H1 (cell line): ENCODE measurements at regions not wholly inside any gene's neighbourhood (a gene's known extent, or its start where the extent isn't known, plus 50 kb on each side); places are given as distances from the start of the nearest gene placed in this dataset.

Source experiments
- CTCF ChIA-PET: fragments of 300-600 bp; sonication (Branson Sonifier 250); formaldehyde crosslinking; loops from one replicate; lab custom pipeline; 2021; ENCODE audit not compliant: partially characterized antibody; lab: Charles Lee
- POLR2A ChIA-PET: fragments of 300-600 bp; sonication (Branson Sonifier 250); formaldehyde crosslinking; loops from one replicate; lab custom pipeline; 2021; ENCODE audit warnings: inconsistent platforms; ENCODE audit not compliant: partially characterized antibody; lab: Charles Lee
- DNase-seq, 2 experiments: peaks; one replicate each; pipeline versions ENCODE4 v3.0.0 to v3.0.0-alpha.2; 2010 to 2022; ENCODE audit warnings: low spot score in 2 of 2, low read depth in 1 of 2, mixed read lengths in 1 of 2
- FAIRE-seq: peaks from 2 replicates; lab custom pipeline; 2011; peaks lifted over from hg19 to GRCh38; lab: Jason Lieb, UNC
- H2AFZ ChIP-seq: 2 replicates; pipeline ENCODE4 v1.8.1; 2012; ENCODE audit warnings: low read length, inconsistent platforms
- H2AK5ac ChIP-seq: 2 replicates; pipeline ENCODE4 v1.6.1; 2013; ENCODE audit warnings: low read depth, low read length
- H2BK120ac ChIP-seq: replicated peaks from 2 replicates; pipeline ENCODE3; 2013; ENCODE audit warnings: low read depth, low read length, inconsistent platforms
- H2BK12ac ChIP-seq: 2 replicates; pipeline ENCODE4 v1.6.1; 2013; ENCODE audit warnings: low read depth, low read length
- H2BK15ac ChIP-seq: 2 replicates; pipeline ENCODE4 v1.6.1; 2013; ENCODE audit warnings: low read length
- H2BK20ac ChIP-seq: 2 replicates; pipeline ENCODE4 v1.6.1; 2013; ENCODE audit warnings: low read length
- H2BK5ac ChIP-seq: 2 replicates; pipeline ENCODE4 v1.6.1; 2013; ENCODE audit warnings: low read depth, low read length
- H3K14ac ChIP-seq: 2 replicates; pipeline ENCODE4 v1.6.1; 2013; ENCODE audit warnings: inconsistent platforms; ENCODE audit not compliant: insufficient read length
- H3K18ac ChIP-seq: 2 replicates; pipeline ENCODE4 v1.6.1; 2013; ENCODE audit warnings: low read length; ENCODE audit errors: extremely low read depth
- H3K23ac ChIP-seq: 2 replicates; pipeline ENCODE4 v1.6.1; 2013; ENCODE audit warnings: inconsistent platforms; ENCODE audit not compliant: insufficient read length
- H3K23me2 ChIP-seq: 2 replicates; pipeline ENCODE4 v1.6.1; 2013; ENCODE audit warnings: low read depth, low read length
- H3K27ac ChIP-seq: 2 replicates; pipeline ENCODE4 v1.6.1; 2011; ENCODE audit warnings: low read depth, low read length, inconsistent platforms
- H3K27me3 ChIP-seq, 4 experiments: replicated peaks in 1 of 4; 1 replicate in 1 of 4; 2 replicates in 3 of 4; pipeline versions ENCODE4 v1.6.1 to v1.8.1; 2011 to 2013; ENCODE audit warnings: low read length in 3 of 4, mild to moderate bottlenecking in 3 of 4, inconsistent platforms in 2 of 4, mixed read lengths in 2 of 4, moderate library complexity in 1 of 4; ENCODE audit not compliant: control insufficient read depth in 3 of 4, insufficient read depth in 3 of 4; ENCODE audit errors: extremely low read depth in 1 of 4
- H3K36me3 ChIP-seq, 4 experiments: 2 replicates each; pipeline versions ENCODE4 v1.6.1 to v1.8.1; 2011 to 2013; ENCODE audit warnings: mild to moderate bottlenecking in 4 of 4, low read length in 3 of 4, moderate library complexity in 2 of 4, control low read depth in 1 of 4, inconsistent platforms in 1 of 4; ENCODE audit not compliant: insufficient read depth in 4 of 4, control insufficient read depth in 2 of 4
- H3K4ac ChIP-seq: replicated peaks from 2 replicates; pipeline ENCODE3; 2013; ENCODE audit warnings: low read length, low read depth, mixed read lengths, inconsistent platforms; ENCODE audit not compliant: insufficient read length
- H3K4me1 ChIP-seq, 4 experiments: replicated peaks in 1 of 4; 1 replicate in 1 of 4; 2 replicates in 3 of 4; pipeline versions ENCODE4 v1.6.1 to v1.8.1; 2011 to 2013; ENCODE audit warnings: low read length in 3 of 4, inconsistent platforms in 2 of 4, mixed read lengths in 1 of 4; ENCODE audit not compliant: insufficient read depth in 4 of 4, control insufficient read depth in 3 of 4
- H3K4me2 ChIP-seq, 2 experiments: 2 replicates each; pipeline versions ENCODE4 v1.6.1 to v1.8.1; 2011 to 2013; ENCODE audit warnings: low read depth in 2 of 2, low read length in 2 of 2, control low read depth in 1 of 2, inconsistent platforms in 1 of 2, mild to moderate bottlenecking in 1 of 2; ENCODE audit not compliant: insufficient read depth in 1 of 2
- H3K4me3 ChIP-seq, 4 experiments: fragments of 200-600, 300-600 bp in 1 of 4; sonication (generic), shearing (Covaris generic), sonication (Bioruptor Twin) in 1 of 4; 2 replicates each; pipeline versions ENCODE4 v1.5.1 to v1.8.1; 2011 to 2016; ENCODE audit warnings: low read length in 4 of 4, low read depth in 3 of 4, control low read depth in 2 of 4, inconsistent platforms in 2 of 4, mild to moderate bottlenecking in 2 of 4, mixed read lengths in 1 of 4, moderate library complexity in 1 of 4; ENCODE audit not compliant: insufficient read depth in 2 of 4; ENCODE audit errors: extremely low read depth in 1 of 4
- H3K56ac ChIP-seq: replicated peaks from 2 replicates; pipeline ENCODE3; 2013; ENCODE audit warnings: low read depth, mild to moderate bottlenecking, mixed read lengths, low read length, inconsistent platforms; ENCODE audit not compliant: insufficient read length
- H3K79me1 ChIP-seq: 2 replicates; pipeline ENCODE4 v1.6.1; 2013; ENCODE audit warnings: low read depth, low read length, control low read depth
- H3K79me2 ChIP-seq, 2 experiments: 2 replicates each; pipeline versions ENCODE4 v1.6.1 to v1.8.1; 2012 to 2013; ENCODE audit warnings: low read length in 2 of 2, mild to moderate bottlenecking in 2 of 2, inconsistent platforms in 1 of 2; ENCODE audit not compliant: insufficient read depth in 2 of 2, control insufficient read depth in 1 of 2
- H3K9ac ChIP-seq, 4 experiments: replicated peaks in 1 of 4; 1 replicate in 1 of 4; 2 replicates in 3 of 4; pipeline versions ENCODE4 v1.6.1 to v1.8.1; 2011 to 2013; ENCODE audit warnings: low read depth in 3 of 4, low read length in 3 of 4, control low read depth in 2 of 4, mild to moderate bottlenecking in 2 of 4, moderate library complexity in 2 of 4, inconsistent platforms in 1 of 4; ENCODE audit errors: extremely low read depth in 1 of 4
- H3K9me3 ChIP-seq, 2 experiments: 2 replicates each; pipeline versions ENCODE4 v1.6.1 to v1.8.1; 2012 to 2013; ENCODE audit warnings: mild to moderate bottlenecking in 2 of 2, moderate library complexity in 2 of 2, control low read depth in 1 of 2, inconsistent platforms in 1 of 2, low read depth in 1 of 2, low read length in 1 of 2, mixed read lengths in 1 of 2; ENCODE audit not compliant: insufficient read depth in 2 of 2
- H4K20me1 ChIP-seq, 2 experiments: replicated peaks in 1 of 2; 2 replicates each; pipeline versions ENCODE3 to v1.8.1; 2011 to 2013; ENCODE audit warnings: inconsistent platforms in 2 of 2, low read length in 2 of 2, mild to moderate bottlenecking in 1 of 2; ENCODE audit not compliant: insufficient read depth in 2 of 2, control insufficient read depth in 1 of 2
- H4K5ac ChIP-seq: 2 replicates; pipeline ENCODE4 v1.6.1; 2013; ENCODE audit warnings: low read length, low read depth, mixed read lengths, inconsistent platforms; ENCODE audit not compliant: insufficient read length
- H4K8ac ChIP-seq: 2 replicates; pipeline ENCODE4 v1.8.0; 2013; ENCODE audit warnings: mild to moderate bottlenecking, moderate library complexity, low read length, inconsistent platforms; ENCODE audit not compliant: insufficient read depth; ENCODE audit errors: extremely low read depth
- H4K91ac ChIP-seq: replicated peaks from 2 replicates; pipeline ENCODE3; 2013; ENCODE audit warnings: low read length, mixed read lengths, inconsistent platforms; ENCODE audit not compliant: insufficient read length
- BRCA1 ChIP-seq: IDR thresholded peaks from 2 replicates; pipeline ENCODE4 v1.6.1; 2012; ENCODE audit warnings: low read depth, low read length, improper control_type of control experiment
- CEBPB ChIP-seq: IDR thresholded peaks from 2 replicates; pipeline ENCODE4 v1.6.1; 2012; ENCODE audit warnings: low read depth, low read length
- CHD2 ChIP-seq: IDR thresholded peaks from 2 replicates; pipeline ENCODE4 v1.6.1; 2012; ENCODE audit warnings: low read length, improper control_type of control experiment
- EGR1 ChIP-seq: IDR thresholded peaks from 2 replicates; pipeline ENCODE4 v1.6.1; 2011; ENCODE audit warnings: low read depth, low read length, borderline replicate concordance
- EZH2 ChIP-seq: fragments of 200-600 bp; sonication (generic); IDR thresholded peaks from 2 replicates; pipeline ENCODE4 v1.7.1; 2012; ENCODE audit warnings: low read depth, mild to moderate bottlenecking, moderate library complexity, low read length, inconsistent platforms; ENCODE audit not compliant: severe bottlenecking
- KDM4A ChIP-seq: IDR thresholded peaks from one replicate; pipeline ENCODE4 v1.7.1; 2012; ENCODE audit warnings: low read depth, mild to moderate bottlenecking, moderate library complexity, low read length, inconsistent platforms; ENCODE audit not compliant: severe bottlenecking
- NANOG ChIP-seq: IDR thresholded peaks from 2 replicates; pipeline ENCODE4 v1.6.1; 2011; ENCODE audit warnings: low read length, low read depth, mild to moderate bottlenecking, inconsistent platforms; ENCODE audit not compliant: insufficient read depth, poor library complexity, severe bottlenecking
- SIRT6 ChIP-seq: IDR thresholded peaks from one replicate; pipeline ENCODE4 v1.7.1; 2012; ENCODE audit warnings: low read length, inconsistent platforms
- SRF ChIP-seq: IDR thresholded peaks from 2 replicates; pipeline ENCODE4 v1.6.1; 2011; ENCODE audit warnings: mild to moderate bottlenecking, low read depth, low read length, moderate library complexity
- ZNF274 ChIP-seq: IDR thresholded peaks from 2 replicates; pipeline ENCODE4 v1.7.0; 2012; ENCODE audit warnings: low read length, borderline replicate concordance; ENCODE audit errors: extremely low read depth
- WGBS, 2 experiments: shearing (Covaris generic) in 1 of 2; methylation state at CpG; one replicate each; pipeline versions ENCODE4 v1.1.6 to v1.1.7; 2013 to 2015; ENCODE audit warnings: low lambda C conversion rate in 2 of 2, mixed read lengths in 2 of 2, inconsistent platforms in 1 of 2, low coverage in 1 of 2, missing lambda C conversion rate in 1 of 2; ENCODE audit not compliant: insufficient replicate concordance in 2 of 2, insufficient coverage in 1 of 2, insufficient read length in 1 of 2; ENCODE audit errors: extremely low coverage in 1 of 2, missing lambda C conversion rate in 1 of 2; 5-methylcytosine and 5-hydroxymethylcytosine counted together
- TF ChIP-seq, protein P1 (sequence below): IDR thresholded peaks from 2 replicates; pipeline ENCODE4 v1.6.1; 2011; ENCODE audit warnings: low read length, improper control_type of control experiment

GRCh38 chr4:123304151-123304964 is 92.2 kb upstream of the SPRY1 start:
- H2AK5ac ChIP-seq = no peak overlapping the region; the same call in 1 of the 2 replicates
- no peak overlapping the region for H3K14ac ChIP-seq
- CTCF ChIA-PET = interaction anchor here (0.7 to 2.0 kb wide), 16 partner anchors 11 to 382 kb away, joined by 3 to 8 read pairs (median 3); partner anchors contain the start of gene NUDT6
- H2BK5ac ChIP-seq = no peak overlapping the region
- H3K27ac ChIP-seq = no peak overlapping the region
- peaks cover 0 to 3% (median 0%) of the 10 kb centered on the region in 4 experiments; a peak in 1 of 8 replicates for H3K36me3 ChIP-seq
- H2BK12ac ChIP-seq = no peak overlapping the region
- H2BK120ac ChIP-seq = no peak overlapping the region
- H3K4me3 ChIP-seq = peak overlapping the region in 1 of 4 experiments; percentile 22; a peak in 2 of 8 replicates
- H4K8ac ChIP-seq = no peak overlapping the region
- POLR2A ChIA-PET = interaction anchor here (0.7 to 1.4 kb wide), 4 partner anchors 8 to 113 kb away, joined by 3 to 4 read pairs (median 3); no protein-coding TSS in a partner anchor
- H4K5ac ChIP-seq = peak overlapping the region; percentile 40
- H3K79me2 ChIP-seq = no peaks in the 10 kb centered on the region
- no peaks in the 10 kb centered on the region for H3K79me1 ChIP-seq
- H3K23me2 ChIP-seq = no peaks in the 10 kb centered on the region
- no peak overlapping the region for H3K56ac ChIP-seq
- H3K4me2 ChIP-seq = peak overlapping the region; percentile 40 to 48
- no peak overlapping the region for H4K91ac ChIP-seq
- FAIRE-seq (peak; percentile 98), DNase-seq (peak; percentile 63 to 79)
- H3K4me1 ChIP-seq = peaks cover 4 to 17% (median 13%) of the 10 kb centered on the region in 4 experiments; a peak in 6 of 7 replicates
- H3K9me3 ChIP-seq = peaks cover 0 to 4% of the 10 kb centered on the region in 2 experiments; a peak in 1 of 4 replicates
- no peaks in the 10 kb centered on the region for H3K27me3 ChIP-seq
- H4K20me1 ChIP-seq = no peaks in the 10 kb centered on the region
- WGBS, 2 experiments = 23% methylated on average over 17 of the region's 17 CpGs; no CpG with 5 or more reads in 1 of the 2 experiments
- peak overlapping the region; percentile 62; the same call in 1 of the 2 replicates for H3K18ac ChIP-seq
- no peak overlapping the region for H3K9ac ChIP-seq
- no peak overlapping the region for H3K4ac ChIP-seq
- no peak overlapping the region for H2AFZ ChIP-seq
- H3K23ac ChIP-seq = no peak overlapping the region
- H2BK20ac ChIP-seq = no peak overlapping the region
- no peak overlapping the region; the same call in 1 of the 2 replicates for H2BK15ac ChIP-seq
- TF ChIP-seq SRF (no peak), KDM4A (no peak), SIRT6 (no peak), CEBPB (no peak), CHD2 (no peak), ZNF274 (no peak), EGR1 (peak; percentile 79), NANOG (peak; percentile 83), BRCA1 (no peak), EZH2 (no peak)
- TF ChIP-seq, protein P1, sequence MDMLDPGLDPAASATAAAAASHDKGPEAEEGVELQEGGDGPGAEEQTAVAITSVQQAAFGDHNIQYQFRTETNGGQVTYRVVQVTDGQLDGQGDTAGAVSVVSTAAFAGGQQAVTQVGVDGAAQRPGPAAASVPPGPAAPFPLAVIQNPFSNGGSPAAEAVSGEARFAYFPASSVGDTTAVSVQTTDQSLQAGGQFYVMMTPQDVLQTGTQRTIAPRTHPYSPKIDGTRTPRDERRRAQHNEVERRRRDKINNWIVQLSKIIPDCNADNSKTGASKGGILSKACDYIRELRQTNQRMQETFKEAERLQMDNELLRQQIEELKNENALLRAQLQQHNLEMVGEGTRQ = no peak
